ENCODE measurements at regions not wholly inside any gene's neighbourhood (a gene's known extent, or its start where the extent isn't known, plus 50 kb on each side); places are given as distances from the start of the nearest gene placed in this dataset.

GRCh38 chr3:66165660-66166059 lies 55.1 kb upstream of the SLC25A26 start:
- H3K27ac ChIP-seq, result no peak overlapping the region
- TF ChIP-seq ZFX (IDR thresholded peaks at IDR 0.05; ENCODE audit: borderline replicate concordance) (no peak), CTCF (IDR thresholded peaks at IDR 0.05) (no peak)

DNA sequence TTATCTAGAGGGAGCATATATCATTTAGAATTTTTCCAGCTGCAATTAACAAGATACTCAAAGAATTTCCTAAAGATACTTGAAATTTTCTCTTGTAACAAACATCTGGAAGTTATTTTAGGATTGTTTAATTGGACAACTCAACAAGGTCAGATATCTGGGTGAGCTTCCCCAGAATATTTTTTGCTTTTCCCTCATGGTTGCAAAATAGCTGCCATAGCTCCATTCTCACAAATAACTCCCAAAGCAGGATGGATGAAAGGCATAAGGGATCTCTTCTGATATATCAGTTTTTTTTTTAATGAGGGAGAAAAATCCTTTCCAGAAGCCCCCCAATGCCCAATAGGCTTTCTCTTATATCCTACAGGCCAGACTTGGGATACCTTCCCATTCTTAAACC lies 56.6 kb upstream of the SLC25A26 start:
- H3K27ac ChIP-seq, result no peak overlapping the region
- no peak for TF ChIP-seq ZFX (IDR thresholded peaks at IDR 0.05; ENCODE audit: borderline replicate concordance)
- no peak for TF ChIP-seq CTCF (IDR thresholded peaks at IDR 0.05)

DNA sequence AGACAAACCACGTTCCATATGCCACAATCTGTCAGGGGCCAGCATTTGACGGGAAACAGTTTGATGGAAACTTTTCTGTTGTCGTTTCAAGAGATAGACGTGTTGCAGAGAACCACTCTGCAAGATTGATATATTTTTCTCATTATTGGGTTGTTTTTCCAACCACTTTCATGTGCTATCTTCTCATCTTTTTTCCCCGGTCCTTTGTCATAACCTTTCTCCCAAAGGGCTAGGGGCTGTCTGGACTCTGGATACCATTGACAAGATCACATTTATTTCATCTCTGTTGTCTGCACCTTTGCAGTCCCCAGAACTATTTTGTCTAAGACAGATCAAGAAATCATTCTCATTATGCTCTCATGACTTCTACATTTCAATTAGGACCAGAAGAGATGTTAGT lies 57.6 kb upstream of the SLC25A26 start:
- H3K27ac ChIP-seq, result no peak overlapping the region
- TF ChIP-seq ZFX (IDR thresholded peaks at IDR 0.05; ENCODE audit: borderline replicate concordance) (no peak), CTCF (IDR thresholded peaks at IDR 0.05) (no peak)

- TF ChIP-seq ZFX (IDR thresholded peaks at IDR 0.05; ENCODE audit: borderline replicate concordance) (no peak), CTCF (IDR thresholded peaks at IDR 0.05) (no peak)
- no peak overlapping the region for H3K27ac ChIP-seq
These were observed 58.0 kb upstream of the SLC25A26 start for GRCh38 chr3:66162766-66163165.

- H3K27ac ChIP-seq, result no peak overlapping the region
- TF ChIP-seq CTCF (IDR thresholded peaks at IDR 0.05) (no peak), ZFX (IDR thresholded peaks at IDR 0.05; ENCODE audit: borderline replicate concordance) (no peak)
These were observed 61.7 kb upstream of the SLC25A26 start for GRCh38 chr3:66158933-66159683.

DNA sequence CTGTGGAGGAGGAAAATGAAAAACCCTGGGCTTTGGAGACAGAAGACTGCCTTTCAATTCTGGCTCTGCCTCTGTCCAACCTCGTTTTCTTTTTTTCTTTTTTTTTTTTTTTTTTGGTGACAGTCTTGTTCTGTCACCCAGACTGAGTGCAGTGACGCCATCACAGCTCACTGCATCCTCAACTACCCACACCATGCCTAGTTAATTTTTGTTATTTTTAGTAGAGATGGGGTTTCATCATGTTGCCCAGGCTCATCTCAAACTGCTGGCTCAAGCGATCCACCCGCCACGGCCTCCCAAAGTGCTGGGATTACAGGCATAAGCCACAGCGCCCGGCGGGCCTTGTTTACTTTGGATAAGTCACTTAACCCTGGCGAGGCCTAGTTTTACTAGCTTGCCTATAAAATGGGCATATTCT lies 66.3 kb upstream of the SLC25A26 start:
- no peak overlapping the region for H3K27ac ChIP-seq
- TF ChIP-seq CTCF (IDR thresholded peaks at IDR 0.05), result no peak

- no peak for TF ChIP-seq CTCF (IDR thresholded peaks at IDR 0.05)
- TF ChIP-seq ZFX (IDR thresholded peaks at IDR 0.05; ENCODE audit: borderline replicate concordance), result no peak
- no peak overlapping the region for H3K27ac ChIP-seq
These were observed 67.0 kb upstream of the SLC25A26 start for GRCh38 chr3:66153481-66154443.

Measured in 22Rv1 (cell line).